HepG2 (cell line): ENCODE measurements at regions not wholly inside any gene's neighbourhood (a gene's known extent, or its start where the extent isn't known, plus 50 kb on each side); places are given as distances from the start of the nearest gene placed in this dataset.

Experiments
- CCAR2 ChIP-seq: fragments of 200-400 bp; formaldehyde crosslinking; optimal IDR thresholded peaks from 2 replicates; pipeline ENCODE3; 2018; ENCODE audit warnings: low read depth, mild to moderate bottlenecking, low read length, moderate library complexity
- HNF4G ChIP-seq, 2 experiments: sonication (generic) in 1 of 2; formaldehyde crosslinking in 1 of 2; IDR thresholded peaks; 2 replicates each; pipeline versions ENCODE4 v1.4.0 to v1.6.1; 2011 to 2020; ENCODE audit warnings: borderline replicate concordance in 2 of 2, low read depth in 2 of 2, mild to moderate bottlenecking in 2 of 2, low read length in 1 of 2, missing genetic modification reagents in 1 of 2, moderate library complexity in 1 of 2
- MXD1 ChIP-seq: sonication (generic); formaldehyde crosslinking; IDR thresholded peaks from 2 replicates; pipeline ENCODE4 v1.4.0; 2020; ENCODE audit warnings: mild to moderate bottlenecking, missing genetic modification reagents
- SAFB2 ChIP-seq: sonication (generic); formaldehyde crosslinking; IDR thresholded peaks from 2 replicates; pipeline ENCODE4 v1.5.1; 2020; ENCODE audit warnings: missing genetic modification reagents, low read depth, mild to moderate bottlenecking, borderline replicate concordance
- SP140L ChIP-seq: sonication (generic); formaldehyde crosslinking; IDR thresholded peaks from 2 replicates; pipeline ENCODE4 v1.4.0; 2020; ENCODE audit warnings: missing genetic modification reagents, borderline replicate concordance
- TBX2 ChIP-seq: sonication (generic); formaldehyde crosslinking; IDR thresholded peaks from 2 replicates; pipeline ENCODE4 v1.5.0; 2020; ENCODE audit warnings: missing genetic modification reagents, mild to moderate bottlenecking, borderline replicate concordance
- TEAD2 ChIP-seq: sonication (generic); formaldehyde crosslinking; IDR thresholded peaks from 2 replicates; pipeline ENCODE4 v1.9.0; 2021; ENCODE audit warnings: missing genetic modification reagents
- TFDP2 ChIP-seq: sonication (generic); formaldehyde crosslinking; IDR thresholded peaks from 2 replicates; pipeline ENCODE4 v1.4.0; 2020; ENCODE audit warnings: missing genetic modification reagents
- ZNF556 ChIP-seq: sonication (generic); formaldehyde crosslinking; IDR thresholded peaks from 2 replicates; pipeline ENCODE4 v1.4.0; 2020; ENCODE audit warnings: mild to moderate bottlenecking, missing genetic modification reagents, borderline replicate concordance
- ZNF562 ChIP-seq: sonication (generic); formaldehyde crosslinking; IDR thresholded peaks from 2 replicates; pipeline ENCODE4 v1.8.0; 2022; ENCODE audit warnings: missing genetic modification reagents, borderline replicate concordance
- ZSCAN21 ChIP-seq: sonication (generic); formaldehyde crosslinking; IDR thresholded peaks from 2 replicates; pipeline ENCODE4 v1.8.0; 2022; ENCODE audit warnings: mild to moderate bottlenecking, missing genetic modification reagents, moderate library complexity, borderline replicate concordance
- TF ChIP-seq, protein P1 (sequence below): IDR thresholded peaks from 2 replicates; pipeline ENCODE4 v1.4.0; 2020; ENCODE audit warnings: mild to moderate bottlenecking, missing genetic modification reagents
- TF ChIP-seq, protein P2 (sequence below): sonication (generic); formaldehyde crosslinking; IDR thresholded peaks from 2 replicates; pipeline ENCODE4 v1.4.0; 2020; ENCODE audit warnings: missing genetic modification reagents, low read depth, mild to moderate bottlenecking, borderline replicate concordance
- TF ChIP-seq, protein P3 (sequence below): sonication (generic); formaldehyde crosslinking; IDR thresholded peaks from 2 replicates; pipeline ENCODE4 v1.4.0; 2020; ENCODE audit warnings: mild to moderate bottlenecking, missing genetic modification reagents

GRCh38 chr5:5828619-5829018, 406.1 kb downstream of the ICE1 start (continued):
- TF ChIP-seq ZNF556 (CRISPR knock-in tag) = peak; percentile 68; the same call in 1 of the 2 replicates
- TF ChIP-seq, protein P1, sequence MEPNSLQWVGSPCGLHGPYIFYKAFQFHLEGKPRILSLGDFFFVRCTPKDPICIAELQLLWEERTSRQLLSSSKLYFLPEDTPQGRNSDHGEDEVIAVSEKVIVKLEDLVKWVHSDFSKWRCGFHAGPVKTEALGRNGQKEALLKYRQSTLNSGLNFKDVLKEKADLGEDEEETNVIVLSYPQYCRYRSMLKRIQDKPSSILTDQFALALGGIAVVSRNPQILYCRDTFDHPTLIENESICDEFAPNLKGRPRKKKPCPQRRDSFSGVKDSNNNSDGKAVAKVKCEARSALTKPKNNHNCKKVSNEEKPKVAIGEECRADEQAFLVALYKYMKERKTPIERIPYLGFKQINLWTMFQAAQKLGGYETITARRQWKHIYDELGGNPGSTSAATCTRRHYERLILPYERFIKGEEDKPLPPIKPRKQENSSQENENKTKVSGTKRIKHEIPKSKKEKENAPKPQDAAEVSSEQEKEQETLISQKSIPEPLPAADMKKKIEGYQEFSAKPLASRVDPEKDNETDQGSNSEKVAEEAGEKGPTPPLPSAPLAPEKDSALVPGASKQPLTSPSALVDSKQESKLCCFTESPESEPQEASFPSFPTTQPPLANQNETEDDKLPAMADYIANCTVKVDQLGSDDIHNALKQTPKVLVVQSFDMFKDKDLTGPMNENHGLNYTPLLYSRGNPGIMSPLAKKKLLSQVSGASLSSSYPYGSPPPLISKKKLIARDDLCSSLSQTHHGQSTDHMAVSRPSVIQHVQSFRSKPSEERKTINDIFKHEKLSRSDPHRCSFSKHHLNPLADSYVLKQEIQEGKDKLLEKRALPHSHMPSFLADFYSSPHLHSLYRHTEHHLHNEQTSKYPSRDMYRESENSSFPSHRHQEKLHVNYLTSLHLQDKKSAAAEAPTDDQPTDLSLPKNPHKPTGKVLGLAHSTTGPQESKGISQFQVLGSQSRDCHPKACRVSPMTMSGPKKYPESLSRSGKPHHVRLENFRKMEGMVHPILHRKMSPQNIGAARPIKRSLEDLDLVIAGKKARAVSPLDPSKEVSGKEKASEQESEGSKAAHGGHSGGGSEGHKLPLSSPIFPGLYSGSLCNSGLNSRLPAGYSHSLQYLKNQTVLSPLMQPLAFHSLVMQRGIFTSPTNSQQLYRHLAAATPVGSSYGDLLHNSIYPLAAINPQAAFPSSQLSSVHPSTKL (CRISPR knock-in tag) = peak; percentile 87
- TF ChIP-seq TEAD2 = no peak
- TF ChIP-seq, protein P2, sequence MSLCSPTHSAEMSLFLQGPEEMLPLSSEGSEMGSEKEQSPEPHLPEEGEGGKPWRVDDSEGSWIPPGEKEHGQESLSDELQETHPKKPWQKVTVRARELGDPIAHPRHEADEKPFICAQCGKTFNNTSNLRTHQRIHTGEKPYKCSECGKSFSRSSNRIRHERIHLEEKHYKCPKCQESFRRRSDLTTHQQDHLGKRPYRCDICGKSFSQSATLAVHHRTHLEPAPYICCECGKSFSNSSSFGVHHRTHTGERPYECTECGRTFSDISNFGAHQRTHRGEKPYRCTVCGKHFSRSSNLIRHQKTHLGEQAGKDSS = no peak
- TF ChIP-seq TFDP2 (CRISPR knock-in tag) = no peak
- no peak for TF ChIP-seq ZNF562 (CRISPR knock-in tag)
- TF ChIP-seq ZSCAN21 (CRISPR knock-in tag) = no peak
- no peak for TF ChIP-seq SAFB2 (CRISPR knock-in tag)
- no peak for TF ChIP-seq CCAR2
- peak; percentile 57; the same call in 1 of the 2 replicates for TF ChIP-seq TBX2 (CRISPR knock-in tag)
- TF ChIP-seq, protein P3, sequence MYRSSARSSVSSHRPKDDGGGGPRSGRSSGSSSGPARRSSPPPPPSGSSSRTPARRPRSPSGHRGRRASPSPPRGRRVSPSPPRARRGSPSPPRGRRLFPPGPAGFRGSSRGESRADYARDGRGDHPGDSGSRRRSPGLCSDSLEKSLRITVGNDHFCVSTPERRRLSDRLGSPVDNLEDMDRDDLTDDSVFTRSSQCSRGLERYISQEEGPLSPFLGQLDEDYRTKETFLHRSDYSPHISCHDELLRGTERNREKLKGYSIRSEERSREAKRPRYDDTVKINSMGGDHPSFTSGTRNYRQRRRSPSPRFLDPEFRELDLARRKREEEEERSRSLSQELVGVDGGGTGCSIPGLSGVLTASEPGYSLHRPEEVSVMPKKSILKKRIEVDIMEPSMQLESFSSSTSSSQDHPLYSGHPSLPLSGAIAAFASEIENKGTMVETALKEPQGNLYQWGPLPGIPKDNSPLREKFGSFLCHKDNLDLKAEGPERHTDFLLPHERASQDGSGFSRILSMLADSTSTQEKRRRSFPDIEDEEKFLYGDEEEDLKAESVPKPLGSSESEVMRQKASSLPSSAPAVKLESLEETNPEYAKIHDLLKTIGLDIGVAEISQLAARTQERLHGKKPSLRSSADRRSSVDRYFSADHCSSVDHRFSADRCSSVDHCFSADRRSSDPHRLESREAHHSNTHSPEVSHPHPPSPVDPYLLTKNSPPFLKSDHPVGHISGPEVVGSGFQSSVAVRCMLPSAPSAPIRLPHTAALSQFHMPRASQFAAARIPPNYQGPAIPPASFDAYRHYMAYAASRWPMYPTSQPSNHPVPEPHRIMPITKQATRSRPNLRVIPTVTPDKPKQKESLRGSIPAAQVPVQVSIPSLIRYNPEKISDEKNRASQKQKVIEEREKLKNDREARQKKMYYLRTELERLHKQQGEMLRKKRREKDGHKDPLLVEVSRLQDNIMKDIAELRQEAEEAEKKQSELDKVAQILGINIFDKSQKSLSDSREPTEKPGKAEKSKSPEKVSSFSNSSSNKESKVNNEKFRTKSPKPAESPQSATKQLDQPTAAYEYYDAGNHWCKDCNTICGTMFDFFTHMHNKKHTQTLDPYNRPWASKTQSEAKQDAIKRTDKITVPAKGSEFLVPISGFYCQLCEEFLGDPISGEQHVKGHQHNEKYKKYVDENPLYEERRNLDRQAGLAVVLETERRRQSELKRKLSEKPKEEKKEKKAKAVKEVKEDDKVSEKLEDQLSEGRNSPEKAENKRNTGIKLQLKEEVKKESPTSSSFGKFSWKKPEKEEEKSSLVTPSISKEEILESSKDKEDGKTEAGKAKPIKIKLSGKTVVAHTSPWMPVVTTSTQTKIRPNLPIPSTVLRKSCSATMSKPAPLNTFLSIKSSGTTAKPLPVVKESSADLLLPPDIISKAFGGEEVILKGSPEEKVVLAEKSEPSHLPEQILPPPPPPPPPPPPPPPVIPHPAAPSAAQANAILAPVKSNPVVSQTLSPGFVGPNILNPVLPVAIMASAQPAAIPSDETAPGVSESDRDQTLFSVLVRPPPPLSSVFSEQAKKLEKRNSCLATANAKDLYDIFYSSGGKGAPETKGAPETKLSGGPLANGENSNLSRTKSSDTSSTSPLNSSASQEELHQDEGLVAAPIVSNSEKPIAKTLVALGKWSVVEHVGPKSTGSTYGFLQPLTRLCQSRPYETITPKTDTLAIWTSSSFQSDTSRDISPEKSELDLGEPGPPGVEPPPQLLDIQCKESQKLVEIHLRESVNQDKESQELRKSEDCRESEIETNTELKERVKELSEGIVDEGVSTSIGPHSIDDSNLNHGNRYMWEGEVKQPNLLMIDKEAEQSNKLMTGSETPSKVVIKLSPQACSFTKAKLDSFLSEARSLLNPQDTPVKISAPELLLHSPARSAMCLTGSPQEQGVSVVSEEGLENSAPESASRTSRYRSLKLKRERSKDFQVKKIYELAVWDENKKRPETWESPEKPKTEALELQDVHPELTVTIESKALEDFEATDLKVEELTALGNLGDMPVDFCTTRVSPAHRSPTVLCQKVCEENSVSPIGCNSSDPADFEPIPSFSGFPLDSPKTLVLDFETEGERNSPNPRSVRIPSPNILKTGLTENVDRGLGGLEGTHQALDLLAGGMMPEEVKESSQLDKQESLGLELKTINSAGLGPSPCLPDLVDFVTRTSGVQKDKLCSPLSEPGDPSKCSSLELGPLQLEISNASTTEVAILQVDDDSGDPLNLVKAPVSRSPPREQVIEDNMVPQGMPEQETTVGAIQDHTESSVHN (CRISPR knock-in tag) = no peak
- peak; percentile 74 for TF ChIP-seq HNF4G (IDR thresholded peaks at IDR 0.05; ENCODE audit: borderline replicate concordance, low read depth, low read length)
- TF ChIP-seq HNF4G (CRISPR knock-in tag; IDR thresholded peaks at IDR 0.05; ENCODE audit: borderline replicate concordance, low read depth) = peak; percentile 70; the same call in 1 of the 2 replicates
- no peak for TF ChIP-seq MXD1 (CRISPR knock-in tag)
- TF ChIP-seq SP140L (CRISPR knock-in tag) = no peak
